ENCODE measurements at regions not wholly inside any gene's neighbourhood (a gene's known extent, or its start where the extent isn't known, plus 50 kb on each side); places are given as distances from the start of the nearest gene placed in this dataset.

GRCh38 chr7:12805957-12806356, 118.5 kb downstream of the ARL4A start:
- POLR2A ChIA-PET, result no interaction called here
- no peak for TF ChIP-seq SP1 (IDR thresholded peaks at IDR 0.05)
- no peak for TF ChIP-seq ARNT (IDR thresholded peaks at IDR 0.05)
- no peak for TF ChIP-seq SUZ12 (IDR thresholded peaks at IDR 0.05)
- no peak for TF ChIP-seq HDGF (IDR thresholded peaks at IDR 0.05; ENCODE audit: borderline replicate concordance)
- no peak for TF ChIP-seq FOXK2 (IDR thresholded peaks at IDR 0.05)

GRCh38 chr7:12809476-12809875, 122.0 kb downstream of the ARL4A start:
- DNase-seq (ENCODE audit: extremely low spot score), result no peak
- TF ChIP-seq SP1 (IDR thresholded peaks at IDR 0.05), result no peak
- TF ChIP-seq FOXK2 (IDR thresholded peaks at IDR 0.05), result no peak
- no peak for TF ChIP-seq L3MBTL2 (conservative IDR thresholded peaks at IDR 0.05)
- TF ChIP-seq FOXM1 (IDR thresholded peaks at IDR 0.05; ENCODE audit: borderline replicate concordance), result no peak
- no peak for TF ChIP-seq FOXA1 (IDR thresholded peaks at IDR 0.05)
- TF ChIP-seq SUZ12 (IDR thresholded peaks at IDR 0.05), result no peak
- TF ChIP-seq ZNF384 (IDR thresholded peaks at IDR 0.05), result no peak
- TF ChIP-seq ARNT (IDR thresholded peaks at IDR 0.05), result no peak
- no peak for TF ChIP-seq NFRKB (IDR thresholded peaks at IDR 0.05)
- no peak for TF ChIP-seq BHLHE40 (IDR thresholded peaks at IDR 0.05; ENCODE audit: borderline replicate concordance)
- TF ChIP-seq TARDBP (IDR thresholded peaks at IDR 0.05), result no peak
- TF ChIP-seq ELF4 (IDR thresholded peaks at IDR 0.05), result no peak
- no peak for TF ChIP-seq PKNOX1 (IDR thresholded peaks at IDR 0.05)
- no peak for TF ChIP-seq HDGF (IDR thresholded peaks at IDR 0.05; ENCODE audit: borderline replicate concordance)
- TF ChIP-seq CTBP1 (IDR thresholded peaks at IDR 0.05; ENCODE audit: borderline replicate concordance), result no peak
- TF ChIP-seq LEF1 (IDR thresholded peaks at IDR 0.05; ENCODE audit: borderline replicate concordance), result no peak
- CTCF ChIA-PET, result no interaction called here
- POLR2A ChIA-PET, result no interaction called here

More at GRCh38 chr7:12805957-12806356, 118.5 kb downstream of the ARL4A start:
- CTCF ChIA-PET, result no interaction called here
- no peak for DNase-seq (ENCODE audit: extremely low spot score)

- ChIA-PET POLR2A (no interaction called here), CTCF (no interaction called here)
- DNase-seq (ENCODE audit: extremely low spot score), result no peak
- TF ChIP-seq TARDBP (IDR thresholded peaks at IDR 0.05), result no peak
- no peak for TF ChIP-seq LEF1 (IDR thresholded peaks at IDR 0.05; ENCODE audit: borderline replicate concordance)
Observed at GRCh38 chr7:12812111-12812510, 124.7 kb downstream of the ARL4A start.

GRCh38 chr7:12814107-12814506, 126.7 kb downstream of the ARL4A start:
- DNase-seq (ENCODE audit: extremely low spot score), result no peak
- ChIA-PET POLR2A (no interaction called here), CTCF (no interaction called here)
- no peak for TF ChIP-seq SP1 (IDR thresholded peaks at IDR 0.05)
- no peak for TF ChIP-seq HDGF (IDR thresholded peaks at IDR 0.05; ENCODE audit: borderline replicate concordance)
- TF ChIP-seq FOXM1 (IDR thresholded peaks at IDR 0.05; ENCODE audit: borderline replicate concordance), result no peak
- TF ChIP-seq FOXK2 (IDR thresholded peaks at IDR 0.05), result no peak
- TF ChIP-seq FOXA1 (IDR thresholded peaks at IDR 0.05), result no peak
- TF ChIP-seq ARNT (IDR thresholded peaks at IDR 0.05), result no peak
- no peak for TF ChIP-seq ELF4 (IDR thresholded peaks at IDR 0.05)
- no peak for TF ChIP-seq NFRKB (IDR thresholded peaks at IDR 0.05)
- TF ChIP-seq BHLHE40 (IDR thresholded peaks at IDR 0.05; ENCODE audit: borderline replicate concordance), result no peak
- no peak for TF ChIP-seq CTBP1 (IDR thresholded peaks at IDR 0.05; ENCODE audit: borderline replicate concordance)
- no peak for TF ChIP-seq LEF1 (IDR thresholded peaks at IDR 0.05; ENCODE audit: borderline replicate concordance)
- TF ChIP-seq L3MBTL2 (conservative IDR thresholded peaks at IDR 0.05), result no peak

- ChIA-PET POLR2A (no interaction called here), CTCF (no interaction called here)
- TF ChIP-seq HDGF (IDR thresholded peaks at IDR 0.05; ENCODE audit: borderline replicate concordance), result no peak
- TF ChIP-seq CTBP1 (IDR thresholded peaks at IDR 0.05; ENCODE audit: borderline replicate concordance), result no peak
- no peak for TF ChIP-seq ZNF384 (IDR thresholded peaks at IDR 0.05)
- DNase-seq (ENCODE audit: extremely low spot score), result no peak
Observed at GRCh38 chr7:12814828-12815227, 127.4 kb downstream of the ARL4A start.

- TF ChIP-seq LEF1 (IDR thresholded peaks at IDR 0.05; ENCODE audit: borderline replicate concordance) (no peak), TARDBP (IDR thresholded peaks at IDR 0.05) (no peak), L3MBTL2 (conservative IDR thresholded peaks at IDR 0.05) (no peak), CTBP1 (IDR thresholded peaks at IDR 0.05; ENCODE audit: borderline replicate concordance) (no peak), SUZ12 (IDR thresholded peaks at IDR 0.05) (no peak), ZNF384 (IDR thresholded peaks at IDR 0.05) (no peak), FOXA1 (IDR thresholded peaks at IDR 0.05) (no peak), BHLHE40 (IDR thresholded peaks at IDR 0.05; ENCODE audit: borderline replicate concordance) (no peak), FOXM1 (IDR thresholded peaks at IDR 0.05; ENCODE audit: borderline replicate concordance) (no peak), ARNT (IDR thresholded peaks at IDR 0.05) (no peak), HDGF (IDR thresholded peaks at IDR 0.05; ENCODE audit: borderline replicate concordance) (no peak), SP1 (IDR thresholded peaks at IDR 0.05) (no peak), ELF4 (IDR thresholded peaks at IDR 0.05) (no peak), FOXK2 (IDR thresholded peaks at IDR 0.05) (no peak)
- CTCF ChIA-PET, result no interaction called here
- POLR2A ChIA-PET, result no interaction called here
- DNase-seq (ENCODE audit: extremely low spot score), result no peak
Observed at GRCh38 chr7:12815426-12815825, 128.0 kb downstream of the ARL4A start.

GRCh38 chr7:12815871-12816270, 128.4 kb downstream of the ARL4A start:
- CTCF ChIA-PET, result no interaction called here
- DNase-seq (ENCODE audit: extremely low spot score), result no peak
- POLR2A ChIA-PET, result no interaction called here
- TF ChIP-seq ZNF384 (IDR thresholded peaks at IDR 0.05) (no peak), CTBP1 (IDR thresholded peaks at IDR 0.05; ENCODE audit: borderline replicate concordance) (no peak), ARNT (IDR thresholded peaks at IDR 0.05) (no peak), FOXK2 (IDR thresholded peaks at IDR 0.05) (no peak), ELF4 (IDR thresholded peaks at IDR 0.05) (no peak), FOXA1 (IDR thresholded peaks at IDR 0.05) (no peak), SP1 (IDR thresholded peaks at IDR 0.05) (no peak), BHLHE40 (IDR thresholded peaks at IDR 0.05; ENCODE audit: borderline replicate concordance) (no peak), NFRKB (IDR thresholded peaks at IDR 0.05) (no peak), FOXM1 (IDR thresholded peaks at IDR 0.05; ENCODE audit: borderline replicate concordance) (no peak), L3MBTL2 (conservative IDR thresholded peaks at IDR 0.05) (no peak), PKNOX1 (IDR thresholded peaks at IDR 0.05) (no peak), LEF1 (IDR thresholded peaks at IDR 0.05; ENCODE audit: borderline replicate concordance) (no peak), HDGF (IDR thresholded peaks at IDR 0.05; ENCODE audit: borderline replicate concordance) (no peak), SUZ12 (IDR thresholded peaks at IDR 0.05) (no peak), TARDBP (IDR thresholded peaks at IDR 0.05) (no peak)

All from HEK293T (cell line).